SU-DHL-6 (cell line): ENCODE measurements at regions not wholly inside any gene's neighbourhood (a gene's known extent, or its start where the extent isn't known, plus 50 kb on each side); places are given as distances from the start of the nearest gene placed in this dataset.

Experiments
- H2AFZ ChIP-seq: fragments of 200-600 bp; sonication (generic); 2 replicates; pipeline ENCODE4 v1.6.1; 2014; ENCODE audit warnings: low read depth, mild to moderate bottlenecking, moderate library complexity, mixed read lengths, antibody characterized with exemption, low read length; ENCODE audit not compliant: severe bottlenecking
- H3F3A ChIP-seq: fragments of 200-600 bp; shearing (Covaris generic); 2 replicates; pipeline ENCODE4 v1.6.0; 2016; ENCODE audit warnings: antibody characterized with exemption, mild to moderate bottlenecking; ENCODE audit not compliant: insufficient read depth
- H3K27ac ChIP-seq: fragments of 200-600 bp; sonication (generic); 2 replicates; pipeline ENCODE4 v1.5.1; 2016; ENCODE audit warnings: low read depth, mild to moderate bottlenecking, low read length, moderate library complexity, mixed read lengths
- H3K27me3 ChIP-seq: fragments of 200-600 bp; sonication (generic), shearing (Covaris generic); 2 replicates; pipeline ENCODE4 v1.6.0; 2014; ENCODE audit warnings: mild to moderate bottlenecking, low read length
- H3K36me3 ChIP-seq: fragments of 200-600 bp; sonication (generic); 2 replicates; pipeline ENCODE4 v1.6.1; 2014; ENCODE audit warnings: mild to moderate bottlenecking, low read length, mixed read lengths
- H3K4me2 ChIP-seq: fragments of 300-600, 200-600 bp; shearing (Covaris generic), sonication (generic); 2 replicates; pipeline ENCODE4 v1.6.0; 2014; ENCODE audit warnings: low read length, low read depth, mild to moderate bottlenecking; ENCODE audit not compliant: poor library complexity, severe bottlenecking
- H3K4me3 ChIP-seq: fragments of 200-600 bp; sonication (generic); 2 replicates; pipeline ENCODE4 v1.5.1; 2014; ENCODE audit warnings: antibody characterized with exemption, low read length, mild to moderate bottlenecking, mixed read lengths; ENCODE audit not compliant: insufficient read depth, poor library complexity, severe bottlenecking
- H3K79me2 ChIP-seq: fragments of 200-600 bp; sonication (generic); 2 replicates; pipeline ENCODE4 v1.6.1; 2014; ENCODE audit warnings: mild to moderate bottlenecking, low read length, moderate library complexity; ENCODE audit not compliant: insufficient read depth
- H3K9ac ChIP-seq: fragments of 200-600 bp; sonication (generic); 2 replicates; pipeline ENCODE4 v1.7.0; 2014; ENCODE audit warnings: mild to moderate bottlenecking, low read length
- H3K9me2 ChIP-seq: fragments of 200-600 bp; sonication (generic); replicated peaks from 2 replicates; pipeline ENCODE4 v1.6.1; 2014; ENCODE audit warnings: low read length; ENCODE audit not compliant: insufficient read depth
- H3K9me3 ChIP-seq: fragments of 200-600 bp; sonication (generic); 2 replicates; pipeline ENCODE4 v1.6.1; 2014; ENCODE audit warnings: low read length, mixed read lengths; ENCODE audit not compliant: insufficient read depth
- H4K20me1 ChIP-seq: fragments of 200-600 bp; sonication (generic); 2 replicates; pipeline ENCODE4 v1.6.1; 2014; ENCODE audit warnings: low read depth, mild to moderate bottlenecking, antibody characterized with exemption, low read length, moderate library complexity, mixed read lengths
- CTCF ChIP-seq: fragments of 200-600 bp; sonication (generic); IDR thresholded peaks from one replicate; pipeline ENCODE4 v1.5.1; 2017; ENCODE audit warnings: antibody characterized with exemption, mild to moderate bottlenecking, low read length, moderate library complexity; ENCODE audit not compliant: insufficient read depth, poor library complexity, severe bottlenecking
- EZH2phosphoT487 ChIP-seq: fragments of 200-600 bp; sonication (generic), shearing (Covaris generic); conservative IDR thresholded peaks from 2 replicates; pipeline ENCODE4 v1.6.1; 2018; ENCODE audit warnings: mild to moderate bottlenecking, antibody characterized with exemption, low read length, moderate library complexity, mixed read lengths

- H4K20me1 ChIP-seq, result no peaks in the 10 kb centered on the region
- H3K79me2 ChIP-seq, result no peaks in the 10 kb centered on the region
Measured at GRCh38 chr2:175432793-175433192, 251.3 kb upstream of the ATP5MC3 start.

GRCh38 chr2:175432021-175432420 lies 250.5 kb upstream of the ATP5MC3 start:
- H3F3A ChIP-seq, result no peaks in the 10 kb centered on the region
- no peak overlapping the region for H3K4me3 ChIP-seq
- H3K27me3 ChIP-seq, result no peaks in the 10 kb centered on the region
- no peaks in the 10 kb centered on the region for H3K79me2 ChIP-seq
- TF ChIP-seq CTCF (no peak), EZH2phosphoT487 (no peak)
- H4K20me1 ChIP-seq, result no peaks in the 10 kb centered on the region
- no peak overlapping the region for H3K9ac ChIP-seq
- no peak overlapping the region for H2AFZ ChIP-seq
- no peaks in the 10 kb centered on the region for H3K36me3 ChIP-seq
- no peaks in the 10 kb centered on the region for H3K9me2 ChIP-seq
- no peak overlapping the region for H3K27ac ChIP-seq
- H3K9me3 ChIP-seq, result 0 out of 2 replicates have a peak, but pooled peaks cover 8% of the 10 kb centered on the region
- no peak overlapping the region for H3K4me2 ChIP-seq

More at GRCh38 chr2:175432793-175433192, 251.3 kb upstream of the ATP5MC3 start:
- no peaks in the 10 kb centered on the region for H3K9me2 ChIP-seq
- H3K36me3 ChIP-seq, result no peaks in the 10 kb centered on the region
- no peaks in the 10 kb centered on the region for H3F3A ChIP-seq
- no peak for TF ChIP-seq CTCF
- no peak for TF ChIP-seq EZH2phosphoT487
- H2AFZ ChIP-seq, result no peak overlapping the region
- H3K27me3 ChIP-seq, result no peaks in the 10 kb centered on the region
- H3K9ac ChIP-seq, result no peak overlapping the region
- 0 out of 2 replicates have a peak, but pooled peaks cover 8% of the 10 kb centered on the region for H3K9me3 ChIP-seq
- H3K4me3 ChIP-seq, result no peak overlapping the region
- no peak overlapping the region for H3K27ac ChIP-seq
- no peak overlapping the region for H3K4me2 ChIP-seq

GRCh38 chr2:175431101-175431946 lies 249.8 kb upstream of the ATP5MC3 start:
- Histone ChIP-seq H3K9ac (no peak overlapping the region), H3K36me3 (no peaks in the 10 kb centered on the region), H3F3A (no peaks in the 10 kb centered on the region), H3K79me2 (no peaks in the 10 kb centered on the region), H3K9me2 (no peaks in the 10 kb centered on the region), H3K4me3 (no peak overlapping the region), H3K9me3 (0 out of 2 replicates have a peak, but pooled peaks cover 8% of the 10 kb centered on the region), H3K27me3 (no peaks in the 10 kb centered on the region), H3K4me2 (no peak overlapping the region), H3K27ac (no peak overlapping the region), H2AFZ (no peak overlapping the region), H4K20me1 (no peaks in the 10 kb centered on the region)
- TF ChIP-seq CTCF, result no peak
- TF ChIP-seq EZH2phosphoT487, result no peak
